ENCODE measurements at regions not wholly inside any gene's neighbourhood (a gene's known extent, or its start where the extent isn't known, plus 50 kb on each side); places are given as distances from the start of the nearest gene placed in this dataset.

GRCh38 chr20:24815931-24816330 lies 133.1 kb upstream of the CST7 start:
- no peak overlapping the region for H3K27ac ChIP-seq
- H3K4me1 ChIP-seq (ENCODE audit: low read depth, poor library complexity, severe bottlenecking): no peaks in the 10 kb centered on the region
- H3K9ac ChIP-seq: no peak overlapping the region
- no peaks in the 10 kb centered on the region for H3K36me3 ChIP-seq (ENCODE audit: insufficient read depth)
- no peaks in the 10 kb centered on the region for H3K79me2 ChIP-seq (ENCODE audit: insufficient read depth, low read depth)
- TF ChIP-seq CTCF (conservative IDR thresholded peaks at IDR 0.05; ENCODE audit: low read depth, low read length): no peak
- no peaks in the 10 kb centered on the region for H3K27me3 ChIP-seq (ENCODE audit: insufficient read depth, low read depth)
- H3K4me2 ChIP-seq: no peak overlapping the region
- no peaks in the 10 kb centered on the region for H4K20me1 ChIP-seq (ENCODE audit: insufficient read depth)
- no peak overlapping the region for H2AFZ ChIP-seq (ENCODE audit: low read depth)
- H3K4me3 ChIP-seq (IDR thresholded peaks at IDR 0.05; ENCODE audit: insufficient read depth, low read depth, low read length): no peak overlapping the region

- H4K20me1 ChIP-seq (ENCODE audit: insufficient read depth): no peaks in the 10 kb centered on the region
- no peaks in the 10 kb centered on the region for H3K36me3 ChIP-seq (ENCODE audit: insufficient read depth)
- no peaks in the 10 kb centered on the region for H3K79me2 ChIP-seq (ENCODE audit: insufficient read depth, low read depth)
- no peaks in the 10 kb centered on the region for H3K4me1 ChIP-seq (ENCODE audit: low read depth, poor library complexity, severe bottlenecking)
- no peak overlapping the region for H3K4me3 ChIP-seq (IDR thresholded peaks at IDR 0.05; ENCODE audit: insufficient read depth, low read depth, low read length)
- H2AFZ ChIP-seq (ENCODE audit: low read depth): no peak overlapping the region
- H3K27me3 ChIP-seq (ENCODE audit: insufficient read depth, low read depth): no peaks in the 10 kb centered on the region
- no peak overlapping the region for H3K4me2 ChIP-seq
- no peak for TF ChIP-seq CTCF (conservative IDR thresholded peaks at IDR 0.05; ENCODE audit: low read depth, low read length)
- H3K27ac ChIP-seq: no peak overlapping the region
- no peak overlapping the region for H3K9ac ChIP-seq
Measured at GRCh38 chr20:24816431-24816830, 132.6 kb upstream of the CST7 start.

- no peak overlapping the region for H3K9ac ChIP-seq
- no peak overlapping the region for H3K27ac ChIP-seq
- TF ChIP-seq CTCF (conservative IDR thresholded peaks at IDR 0.05; ENCODE audit: low read depth, low read length): no peak
- H3K4me3 ChIP-seq (IDR thresholded peaks at IDR 0.05; ENCODE audit: insufficient read depth, low read depth, low read length): no peak overlapping the region
- no peaks in the 10 kb centered on the region for H3K79me2 ChIP-seq (ENCODE audit: insufficient read depth, low read depth)
- no peaks in the 10 kb centered on the region for H3K36me3 ChIP-seq (ENCODE audit: insufficient read depth)
- H2AFZ ChIP-seq (ENCODE audit: low read depth): no peak overlapping the region
- no peaks in the 10 kb centered on the region for H3K27me3 ChIP-seq (ENCODE audit: insufficient read depth, low read depth)
- no peaks in the 10 kb centered on the region for H3K4me1 ChIP-seq (ENCODE audit: low read depth, poor library complexity, severe bottlenecking)
- H4K20me1 ChIP-seq (ENCODE audit: insufficient read depth): no peaks in the 10 kb centered on the region
- no peak overlapping the region for H3K4me2 ChIP-seq
Measured at GRCh38 chr20:24816907-24817306, 132.2 kb upstream of the CST7 start.

- H4K20me1 ChIP-seq (ENCODE audit: insufficient read depth): no peaks in the 10 kb centered on the region
Measured at GRCh38 chr20:24817351-24817750, 131.7 kb upstream of the CST7 start.

More at GRCh38 chr20:24817351-24817750, 131.7 kb upstream of the CST7 start:
- no peaks in the 10 kb centered on the region for H3K79me2 ChIP-seq (ENCODE audit: insufficient read depth, low read depth)
- no peak overlapping the region for H3K27ac ChIP-seq
- no peak overlapping the region for H2AFZ ChIP-seq (ENCODE audit: low read depth)
- H3K4me1 ChIP-seq (ENCODE audit: low read depth, poor library complexity, severe bottlenecking): no peaks in the 10 kb centered on the region
- no peak overlapping the region for H3K9ac ChIP-seq
- H3K4me2 ChIP-seq: no peak overlapping the region
- no peak overlapping the region for H3K4me3 ChIP-seq (IDR thresholded peaks at IDR 0.05; ENCODE audit: insufficient read depth, low read depth, low read length)
- no peak for TF ChIP-seq CTCF (conservative IDR thresholded peaks at IDR 0.05; ENCODE audit: low read depth, low read length)
- no peaks in the 10 kb centered on the region for H3K36me3 ChIP-seq (ENCODE audit: insufficient read depth)
- no peaks in the 10 kb centered on the region for H3K27me3 ChIP-seq (ENCODE audit: insufficient read depth, low read depth)
